C4-2B (cell line): ENCODE measurements at regions not wholly inside any gene's neighbourhood (a gene's known extent, or its start where the extent isn't known, plus 50 kb on each side); places are given as distances from the start of the nearest gene placed in this dataset.

Experiments
- H3K27ac ChIP-seq: fragments of 450-650 bp; 2 replicates; pipeline ENCODE4 v1.5.1; 2017
- ZFX ChIP-seq: fragments of 450-650 bp; IDR thresholded peaks from 2 replicates; pipeline ENCODE4 v1.6.1; 2017
- TF ChIP-seq, protein P1 (sequence below): fragments of 450-650 bp; conservative IDR thresholded peaks from 2 replicates; pipeline ENCODE4 v1.5.1; 2017; ENCODE audit warnings: mild to moderate bottlenecking

DNA sequence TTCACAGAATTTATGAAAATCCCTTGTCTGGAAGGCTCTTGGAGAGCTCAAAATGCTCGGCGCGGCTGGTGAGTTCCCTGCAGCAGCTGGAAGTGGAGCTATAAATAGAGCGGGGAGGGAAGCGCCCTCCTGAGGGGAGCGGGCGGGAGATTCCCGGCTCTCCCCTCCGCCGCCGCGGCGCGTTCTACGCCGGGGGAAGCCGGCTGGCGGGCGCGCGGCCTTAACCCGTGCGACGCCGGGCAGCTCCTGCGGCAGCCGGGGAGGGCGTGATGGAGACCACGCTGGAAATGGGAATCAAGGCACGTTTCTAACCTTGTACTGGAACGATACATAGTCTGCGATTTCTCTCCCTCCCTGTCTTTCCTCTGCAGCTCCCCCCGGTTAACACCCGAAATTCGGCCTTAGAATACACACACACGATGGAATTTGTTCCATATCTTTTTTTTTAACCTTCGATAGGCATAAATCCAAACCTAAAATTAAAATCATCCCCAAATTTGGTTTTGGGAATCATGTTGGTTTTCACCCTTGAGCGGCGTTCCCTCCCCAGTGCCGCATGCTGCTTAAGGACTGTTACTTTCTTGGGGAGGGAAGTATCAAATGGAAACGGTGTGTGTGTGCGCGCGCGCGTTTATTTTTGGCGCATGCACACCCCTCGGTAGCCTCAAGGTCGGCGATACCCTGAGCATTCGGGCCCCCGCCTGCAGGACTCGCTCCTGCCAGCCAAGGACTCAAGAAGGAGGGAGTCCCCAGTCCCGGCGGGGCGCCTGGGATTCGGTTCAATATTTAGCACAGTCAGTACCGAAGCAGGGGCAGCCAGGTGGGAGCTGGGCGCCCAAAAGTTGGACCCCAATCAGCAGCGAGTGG lies 306.3 kb upstream of the KCNN2 start:
- no peak overlapping the region for H3K27ac ChIP-seq
- TF ChIP-seq, protein P1, sequence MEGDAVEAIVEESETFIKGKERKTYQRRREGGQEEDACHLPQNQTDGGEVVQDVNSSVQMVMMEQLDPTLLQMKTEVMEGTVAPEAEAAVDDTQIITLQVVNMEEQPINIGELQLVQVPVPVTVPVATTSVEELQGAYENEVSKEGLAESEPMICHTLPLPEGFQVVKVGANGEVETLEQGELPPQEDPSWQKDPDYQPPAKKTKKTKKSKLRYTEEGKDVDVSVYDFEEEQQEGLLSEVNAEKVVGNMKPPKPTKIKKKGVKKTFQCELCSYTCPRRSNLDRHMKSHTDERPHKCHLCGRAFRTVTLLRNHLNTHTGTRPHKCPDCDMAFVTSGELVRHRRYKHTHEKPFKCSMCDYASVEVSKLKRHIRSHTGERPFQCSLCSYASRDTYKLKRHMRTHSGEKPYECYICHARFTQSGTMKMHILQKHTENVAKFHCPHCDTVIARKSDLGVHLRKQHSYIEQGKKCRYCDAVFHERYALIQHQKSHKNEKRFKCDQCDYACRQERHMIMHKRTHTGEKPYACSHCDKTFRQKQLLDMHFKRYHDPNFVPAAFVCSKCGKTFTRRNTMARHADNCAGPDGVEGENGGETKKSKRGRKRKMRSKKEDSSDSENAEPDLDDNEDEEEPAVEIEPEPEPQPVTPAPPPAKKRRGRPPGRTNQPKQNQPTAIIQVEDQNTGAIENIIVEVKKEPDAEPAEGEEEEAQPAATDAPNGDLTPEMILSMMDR: no peak
- TF ChIP-seq ZFX: no peak

DNA sequence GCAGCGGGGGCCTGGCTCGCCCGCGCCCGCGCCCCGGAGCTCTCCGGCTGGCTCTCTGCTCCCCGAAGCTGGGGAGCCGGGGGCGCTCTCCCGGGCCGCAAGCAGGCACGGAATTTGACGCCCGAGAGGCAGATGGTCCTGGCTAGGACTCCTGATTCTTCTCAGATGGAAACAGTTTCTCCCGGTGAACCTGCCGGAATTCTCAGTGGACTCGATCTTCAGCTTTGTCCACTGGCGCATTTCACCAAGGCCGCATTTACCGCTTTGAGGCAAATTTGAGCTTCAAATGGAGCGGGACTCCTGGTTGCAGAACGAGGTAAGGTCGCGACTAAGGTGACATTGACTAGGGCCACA lies 305.7 kb upstream of the KCNN2 start:
- H3K27ac ChIP-seq: no peak overlapping the region
- TF ChIP-seq, protein P1: no peak
- TF ChIP-seq ZFX: no peak

DNA sequence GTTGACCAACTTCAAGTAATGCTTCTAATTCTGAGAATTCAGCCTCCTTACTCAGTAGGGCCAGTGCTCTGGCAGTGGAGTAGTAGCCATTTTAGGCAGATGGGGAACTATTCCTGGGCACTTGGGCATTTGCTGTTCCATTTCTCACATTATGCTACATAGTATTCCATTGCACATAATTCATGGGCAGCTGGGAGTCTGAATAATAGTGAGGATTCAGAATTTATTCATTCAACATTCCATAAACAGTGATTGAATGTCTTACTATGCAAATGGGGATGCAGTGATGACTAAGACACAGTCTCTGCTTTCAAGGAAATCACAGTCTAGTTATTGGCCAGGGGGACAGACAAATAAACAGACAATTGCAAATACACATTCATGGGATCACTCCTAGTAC lies 301.0 kb upstream of the KCNN2 start:
- TF ChIP-seq, protein P1: no peak
- TF ChIP-seq ZFX: no peak
- no peak overlapping the region for H3K27ac ChIP-seq

DNA sequence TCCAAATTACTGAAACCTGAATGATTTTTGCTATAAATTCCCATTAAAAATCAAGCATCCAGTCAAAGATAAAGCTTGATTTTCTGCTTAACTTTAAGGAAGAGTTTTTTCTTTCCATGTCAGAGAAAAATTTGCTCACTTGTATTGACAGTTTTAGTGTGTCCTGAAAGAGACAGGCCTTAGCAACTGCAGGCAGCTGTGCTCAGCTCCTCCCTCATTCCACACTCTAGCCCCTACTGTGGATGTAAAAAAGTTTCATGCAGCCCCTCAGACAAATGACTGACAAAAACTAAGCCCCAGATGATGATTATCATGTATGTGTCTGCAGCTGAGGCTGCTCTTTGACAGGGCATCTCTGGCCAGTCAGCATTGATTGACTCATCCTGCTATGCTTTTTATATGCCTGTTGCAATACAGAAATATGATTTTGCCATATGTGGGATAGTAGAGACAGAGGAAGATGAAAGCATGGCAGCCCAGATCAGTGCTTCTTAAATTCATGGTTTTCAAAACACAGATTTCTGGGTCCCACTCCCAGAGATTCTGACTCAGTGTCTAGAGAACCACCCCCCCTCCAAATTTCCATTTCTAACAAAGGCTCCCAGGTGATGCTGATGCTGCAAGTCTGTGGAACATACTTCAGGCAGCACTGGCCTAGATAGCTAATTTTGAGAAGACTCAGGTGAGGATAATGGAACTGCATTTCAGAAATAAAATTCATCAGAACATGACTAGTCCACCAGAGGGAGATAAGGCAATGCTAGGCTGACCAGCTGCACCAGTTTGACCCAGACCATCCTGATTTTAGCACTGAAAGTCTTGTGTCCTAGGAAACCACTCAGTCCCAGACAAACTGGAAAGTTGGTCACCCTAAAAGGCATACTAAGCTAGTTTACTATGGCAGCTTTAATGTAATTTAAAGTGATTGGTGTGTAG lies 298.7 kb upstream of the KCNN2 start:
- no peak overlapping the region for H3K27ac ChIP-seq
- TF ChIP-seq, protein P1: peak; percentile 57
- no peak for TF ChIP-seq ZFX

DNA sequence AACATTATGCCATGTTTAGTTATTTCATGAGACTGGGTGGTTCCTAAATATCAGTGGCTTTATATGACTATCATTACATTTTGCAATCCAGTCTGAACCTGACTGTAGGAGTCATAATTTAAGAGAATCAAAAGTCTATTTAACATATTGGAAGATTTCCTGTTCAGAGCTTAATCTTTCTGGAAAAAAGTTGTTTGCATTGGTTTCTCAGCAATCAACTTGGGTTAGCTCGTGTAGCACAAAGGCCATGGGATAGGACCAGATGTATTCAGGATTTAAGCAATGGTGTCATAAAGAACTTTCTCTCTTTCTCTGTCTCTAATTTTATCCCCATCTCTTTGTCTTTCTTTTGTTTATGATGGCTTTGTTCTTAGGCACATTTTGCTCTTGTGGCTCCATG lies 296.0 kb upstream of the KCNN2 start:
- no peak for TF ChIP-seq ZFX
- TF ChIP-seq, protein P1: no peak

DNA sequence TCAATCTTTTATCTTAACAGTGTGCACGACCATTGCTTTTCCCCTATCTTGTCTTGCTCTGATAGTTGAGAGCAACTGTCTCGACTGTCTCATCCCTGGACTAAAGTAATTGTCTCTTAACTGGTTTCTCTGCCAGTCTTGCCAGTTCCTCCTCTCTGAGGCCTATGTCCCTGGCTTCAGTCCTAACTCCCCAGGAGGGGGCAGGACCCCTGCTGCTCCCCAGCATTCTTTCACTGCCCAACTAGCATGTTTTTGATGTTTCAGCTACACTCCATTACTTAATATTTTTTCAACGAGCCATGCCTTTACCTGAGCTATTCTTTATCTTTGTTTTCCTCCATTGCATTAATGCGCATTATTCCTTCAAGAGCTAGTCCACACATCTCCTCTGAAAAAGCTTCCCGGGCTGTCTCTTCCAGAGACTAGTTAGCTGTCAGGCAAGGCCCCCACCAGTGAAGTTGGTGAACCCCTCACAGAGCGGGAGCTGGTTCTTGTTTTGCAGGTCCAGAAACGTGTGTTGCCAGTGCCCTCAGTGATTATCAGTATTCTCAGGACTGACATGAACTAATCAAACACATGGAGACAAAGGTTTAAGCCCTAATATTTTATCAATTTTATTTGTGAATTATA lies 291.7 kb upstream of the KCNN2 start:
- no peak for TF ChIP-seq ZFX
- TF ChIP-seq, protein P1: no peak
- H3K27ac ChIP-seq: no peak overlapping the region

More for the DNA sequence above, 296.0 kb upstream of the KCNN2 start:
- no peak overlapping the region for H3K27ac ChIP-seq
